Lower lobe of right lung (tissue), 2 donors: ENCODE measurements at regions not wholly inside any gene's neighbourhood (a gene's known extent, or its start where the extent isn't known, plus 50 kb on each side); places are given as distances from the start of the nearest gene placed in this dataset.
"Not testable (repeated sequence)": the region's sequence is repeated elsewhere in the genome, so short reads cannot be mapped to it uniquely, and the experiment has no call there.

Experiments used
- ATAC-seq, 2 donors: fragments of 200-7000 bp; cut with Tn5 transposase; one replicate each; pipeline ENCODE4 v1.9.1; 2020 to 2022; ENCODE audit warnings: mild to moderate bottlenecking in 2 of 2, moderate library complexity in 2 of 2
- DNase-seq: peaks from one replicate; pipeline ENCODE4 v3.0.0-alpha.2; 2020
- H3K27ac ChIP-seq: fragments of 200-600 bp; one replicate; pipeline ENCODE4 v1.8.0; 2022
- H3K27me3 ChIP-seq: fragments of 200-600 bp; one replicate; pipeline ENCODE4 v1.8.0; 2022; ENCODE audit warnings: low read depth
- H3K36me3 ChIP-seq: fragments of 200-600 bp; one replicate; pipeline ENCODE4 v1.8.0; 2022; ENCODE audit warnings: mild to moderate bottlenecking
- H3K4me1 ChIP-seq: fragments of 200-600 bp; one replicate; pipeline ENCODE4 v1.8.0; 2022
- H3K4me3 ChIP-seq: fragments of 200-600 bp; one replicate; pipeline ENCODE4 v1.8.0; 2022; ENCODE audit warnings: mild to moderate bottlenecking
- H3K9me3 ChIP-seq: fragments of 200-600 bp; one replicate; pipeline ENCODE4 v1.8.0; 2022
- CTCF ChIP-seq: fragments of 200-600 bp; IDR thresholded peaks from one replicate; pipeline ENCODE4 v1.8.0; 2022; ENCODE audit warnings: antibody characterized with exemption, mild to moderate bottlenecking
- intact Hi-C: fragments of 100-400 bp; cut with DNase I; formaldehyde crosslinking; loops from one replicate; pipeline ENCODE4 v1.11.0; 2022
- donor health status: DM: no; HTN: yes; CAD: no; lungs with severe emphysema.

DNA sequence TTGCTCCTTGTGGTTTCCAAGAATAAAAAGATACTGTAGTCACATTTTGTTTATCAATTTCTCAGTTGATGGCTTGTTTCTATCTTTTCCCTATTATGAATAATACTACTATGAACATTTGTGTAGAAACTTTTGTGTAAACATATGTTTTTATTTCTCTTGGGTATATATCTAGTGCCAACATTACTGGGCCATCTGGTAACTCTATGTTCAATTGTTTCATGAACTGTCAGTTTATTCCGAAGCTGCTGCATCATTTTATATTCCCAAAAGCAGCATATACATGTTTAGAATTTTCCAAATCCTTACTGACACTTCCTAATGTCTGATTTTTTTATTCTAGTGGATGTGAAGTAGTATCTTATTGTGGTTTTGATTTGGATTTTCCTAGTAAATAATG, 737.6 kb upstream of the TMEFF2 start:
- ATAC-seq (no peak), DNase-seq (no peak)
- H3K27me3 ChIP-seq = no peaks in the 10 kb centered on the region
- H3K9me3 ChIP-seq = no peaks in the 10 kb centered on the region
- intact Hi-C loops = no loop called here
- no peak overlapping the region for H3K27ac ChIP-seq
- H3K4me1 ChIP-seq = no peaks in the 10 kb centered on the region
- TF ChIP-seq CTCF = no peak
- H3K4me3 ChIP-seq = no peak overlapping the region
- H3K36me3 ChIP-seq = no peaks in the 10 kb centered on the region

DNA sequence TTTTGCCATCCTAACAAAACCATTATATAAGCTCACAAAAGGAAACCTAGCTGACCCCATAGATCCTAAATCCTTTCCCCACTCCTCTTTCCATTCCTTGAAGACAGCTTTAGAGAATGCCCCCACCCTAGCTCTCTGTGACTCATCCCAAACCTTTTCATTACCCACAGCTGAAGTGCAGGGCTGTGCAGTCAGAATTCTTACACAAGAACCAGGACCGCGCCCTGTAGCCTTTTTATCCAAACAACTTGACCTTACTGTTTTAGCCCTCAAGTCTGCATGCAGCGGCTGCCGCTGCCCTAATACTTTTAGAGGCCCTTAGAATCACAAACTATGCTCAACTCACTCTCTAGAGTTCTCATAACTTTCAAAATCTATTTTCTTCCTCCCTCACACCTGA, 726.9 kb upstream of the TMEFF2 start:
- H3K9me3 ChIP-seq, DNase-seq, H3K36me3 ChIP-seq, intact Hi-C loops, H3K4me1 ChIP-seq, H3K27ac ChIP-seq, H3K4me3 ChIP-seq, H3K27me3 ChIP-seq, ATAC-seq: not testable (repeated sequence)

DNA sequence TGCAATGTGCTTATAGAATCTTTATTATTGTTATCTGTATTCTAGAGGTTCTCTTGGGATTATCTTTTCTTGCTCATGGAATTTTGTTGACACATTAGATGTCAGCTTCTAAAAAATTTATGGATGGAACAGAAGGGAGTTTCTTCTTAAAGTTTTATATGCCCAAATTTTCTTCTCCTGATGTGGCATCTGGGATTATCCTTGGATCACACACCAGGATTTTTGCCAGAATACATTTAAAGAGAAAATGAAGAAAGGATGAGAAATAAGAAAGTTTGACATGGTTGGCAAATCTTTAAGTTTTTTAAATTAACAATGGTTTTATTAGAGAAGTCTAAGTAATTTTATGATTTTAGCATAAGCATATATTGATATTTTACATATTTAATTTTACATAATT, 706.7 kb upstream of the TMEFF2 start:
- TF ChIP-seq CTCF = no peak
- Histone ChIP-seq H3K4me1 (no peaks in the 10 kb centered on the region), H3K4me3 (no peak overlapping the region), H3K9me3 (no peaks in the 10 kb centered on the region), H3K27me3 (no peaks in the 10 kb centered on the region), H3K36me3 (no peaks in the 10 kb centered on the region), H3K27ac (no peak overlapping the region)
- ATAC-seq (no peak), DNase-seq (no peak)
- intact Hi-C loops = no loop called here

- Histone ChIP-seq H3K9me3 (no peaks in the 10 kb centered on the region), H3K36me3 (no peaks in the 10 kb centered on the region), H3K4me3 (no peak overlapping the region), H3K27ac (no peak overlapping the region), H3K27me3 (no peaks in the 10 kb centered on the region), H3K4me1 (no peaks in the 10 kb centered on the region)
- no peak for DNase-seq
- TF ChIP-seq CTCF = no peak
- intact Hi-C loops = no loop called here
- ATAC-seq = no peak
Measured at GRCh38 chr2:192899466-192899865, 704.7 kb upstream of the TMEFF2 start.

DNA sequence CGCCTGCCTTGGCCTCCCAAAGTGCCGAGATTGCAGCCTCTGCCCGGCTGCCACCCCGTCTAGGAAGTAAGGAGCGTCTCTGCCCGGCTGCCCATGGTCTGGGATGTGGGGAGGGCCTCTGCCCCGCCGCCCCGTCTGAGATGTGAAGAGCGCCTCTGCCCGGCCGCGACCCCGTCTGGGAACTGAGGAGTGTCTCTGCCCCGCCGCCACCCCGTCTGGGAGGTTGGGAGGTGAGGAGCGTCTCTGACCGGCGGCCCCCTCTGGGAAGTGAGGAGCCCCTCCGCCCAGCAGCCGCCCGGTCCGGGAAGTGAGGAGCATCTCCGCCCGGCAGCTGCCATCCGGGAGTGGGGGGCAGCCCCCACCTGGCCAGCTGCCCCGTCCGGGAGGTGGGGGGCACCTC, 699.2 kb upstream of the TMEFF2 start:
- DNase-seq, intact Hi-C loops, ATAC-seq: not testable (repeated sequence)

DNA sequence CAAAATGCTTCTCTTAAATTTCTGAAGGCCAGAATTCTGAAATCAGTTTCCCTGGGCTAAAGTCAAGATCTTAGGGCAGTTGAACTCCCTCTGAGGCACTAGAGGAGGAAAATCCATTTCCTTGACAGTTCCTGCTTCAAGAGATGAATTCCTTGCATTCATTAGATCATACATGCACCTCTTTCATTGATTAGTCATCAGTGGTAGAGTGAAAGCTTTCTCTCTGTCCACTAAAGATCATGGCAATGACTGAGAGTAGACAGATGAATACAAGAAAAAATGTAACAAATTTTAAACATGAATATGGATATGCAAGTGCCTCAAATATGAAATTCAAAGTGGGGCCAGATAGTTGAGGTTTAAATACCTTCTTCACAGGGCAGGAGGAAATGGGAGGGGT, 693.4 kb upstream of the TMEFF2 start:
- H3K36me3 ChIP-seq = no peaks in the 10 kb centered on the region
- H3K4me3 ChIP-seq = no peak overlapping the region
- H3K27me3 ChIP-seq = no peaks in the 10 kb centered on the region
- intact Hi-C loops = no loop called here
- DNase-seq = no peak
- TF ChIP-seq CTCF = no peak
- H3K9me3 ChIP-seq = no peaks in the 10 kb centered on the region
- H3K4me1 ChIP-seq = no peaks in the 10 kb centered on the region
- ATAC-seq = no peak
- H3K27ac ChIP-seq = no peak overlapping the region

More for the DNA sequence above, 699.2 kb upstream of the TMEFF2 start:
- H3K4me3 ChIP-seq, H3K4me1 ChIP-seq, H3K9me3 ChIP-seq, H3K36me3 ChIP-seq, H3K27ac ChIP-seq, H3K27me3 ChIP-seq: not testable (repeated sequence)

GRCh38 chr2:192887337-192887736, 692.6 kb upstream of the TMEFF2 start:
- DNase-seq (no peak), ATAC-seq (no peak)
- Histone ChIP-seq H3K4me3 (no peak overlapping the region), H3K27me3 (no peaks in the 10 kb centered on the region), H3K9me3 (no peaks in the 10 kb centered on the region), H3K27ac (no peak overlapping the region), H3K4me1 (no peaks in the 10 kb centered on the region), H3K36me3 (no peaks in the 10 kb centered on the region)
- TF ChIP-seq CTCF = no peak
- intact Hi-C loops = no loop called here
